GM12878 (cell line): ENCODE measurements at regions not wholly inside any gene's neighbourhood (a gene's known extent, or its start where the extent isn't known, plus 50 kb on each side); places are given as distances from the start of the nearest gene placed in this dataset.

Source experiments
- ATAC-seq: fragments of 200-7000 bp; cut with Tn5 transposase; 3 replicates; pipeline ENCODE4 v1.9.1; 2020; ENCODE audit warnings: mild to moderate bottlenecking, moderate library complexity
- BruUV-seq: library from RNA; stranded (reverse); fragments of 400-500 nt; replicated peaks from 2 replicates; lab custom pipeline; 2021; lab: Mats Ljungman, UMichigan
- CTCF ChIA-PET: fragments of 300-600 bp; sonication (Branson Sonifier 250); formaldehyde crosslinking; extraction: SDS; loops from one replicate; lab custom pipeline; 2021; ENCODE audit warnings: inconsistent platforms; lab: Yijun Ruan, JAX
- POLR2A ChIA-PET: fragments of 350-600 bp; formaldehyde crosslinking; extraction: SDS; loops from one replicate; lab custom pipeline; 2021; ENCODE audit warnings: inconsistent platforms; lab: Charles Lee
- RAD21 ChIA-PET: fragments of 300-600 bp; sonication (Branson Sonifier 250); formaldehyde crosslinking; loops from one replicate; lab custom pipeline; 2023; ENCODE audit warnings: antibody characterized with exemption; ENCODE audit not compliant: unreplicated experiment; lab: Charles Lee
- SMC1A ChIA-PET: fragments of 300-600 bp; sonication (Branson Sonifier 250); formaldehyde crosslinking; loops from one replicate; lab custom pipeline; 2023; ENCODE audit not compliant: unreplicated experiment, uncharacterized antibody; lab: Charles Lee
- DNase-seq: peaks from one replicate; pipeline ENCODE4 v3.0.0-alpha.2; 2011; ENCODE audit warnings: low read depth, low spot score
- FAIRE-seq: peaks from 3 replicates; lab custom pipeline; 2011; peaks lifted over from hg19 to GRCh38; lab: Jason Lieb, UNC
- H2AFZ ChIP-seq: 2 replicates; pipeline ENCODE4 v1.6.0; 2011; ENCODE audit warnings: low read depth, low read length, control low read depth; ENCODE audit not compliant: control insufficient read depth
- H3K27ac ChIP-seq: 2 replicates; pipeline ENCODE4 v1.5.1; 2011; ENCODE audit warnings: control low read depth; ENCODE audit not compliant: control insufficient read depth, insufficient read depth
- H3K27me3 ChIP-seq, 2 experiments: replicated peaks in 1 of 2; 2 replicates each; pipeline versions ENCODE4 v1.6.0 to v1.6.1; 2011; ENCODE audit warnings: low read length in 1 of 2; ENCODE audit not compliant: control insufficient read depth in 2 of 2, insufficient read depth in 2 of 2
- H3K36me3 ChIP-seq, 2 experiments: 2 replicates each; pipeline ENCODE4 v1.5.1; 2011; ENCODE audit warnings: low read length in 1 of 2; ENCODE audit not compliant: control insufficient read depth in 2 of 2, insufficient read depth in 2 of 2
- H3K4me1 ChIP-seq: 2 replicates; pipeline ENCODE4 v1.6.1; 2011; ENCODE audit warnings: mild to moderate bottlenecking, low read length, moderate library complexity, mixed read lengths; ENCODE audit not compliant: control insufficient read depth, insufficient read depth
- H3K4me2 ChIP-seq: 2 replicates; pipeline ENCODE4 v1.6.0; 2011; ENCODE audit warnings: control low read depth; ENCODE audit not compliant: control insufficient read depth, insufficient read depth
- H3K4me3 ChIP-seq: fragments of 200-600 bp; sonication (generic); 2 replicates; pipeline ENCODE4 v1.5.1; 2016
- H3K79me2 ChIP-seq: 2 replicates; pipeline ENCODE4 v1.6.0; 2011; ENCODE audit warnings: low read length; ENCODE audit not compliant: control insufficient read depth, insufficient read depth
- H3K9ac ChIP-seq: 2 replicates; pipeline ENCODE4 v1.8.0; 2011; ENCODE audit warnings: low read length, control low read depth, mixed read lengths; ENCODE audit not compliant: control insufficient read depth, insufficient read depth
- H3K9me3 ChIP-seq: replicated peaks from 3 replicates; pipeline ENCODE4 v1.5.1; 2011; ENCODE audit warnings: mild to moderate bottlenecking, low read length; ENCODE audit not compliant: control insufficient read depth, insufficient read depth
- H4K20me1 ChIP-seq: 2 replicates; pipeline ENCODE4 v1.6.0; 2011; ENCODE audit not compliant: control insufficient read depth, insufficient read depth
- BMI1 ChIP-seq: fragments of 450-650 bp; IDR thresholded peaks from 2 replicates; pipeline ENCODE4 v1.6.1; 2016; ENCODE audit warnings: mild to moderate bottlenecking, moderate library complexity, borderline replicate concordance
- CREM ChIP-seq: IDR thresholded peaks from 2 replicates; pipeline ENCODE4 v1.6.1; 2014; ENCODE audit warnings: antibody characterized with exemption, low read depth
- E4F1 ChIP-seq: fragments of 450-650 bp; IDR thresholded peaks from 2 replicates; pipeline ENCODE4 v1.6.1; 2018; ENCODE audit warnings: borderline replicate concordance, mild to moderate bottlenecking; ENCODE audit not compliant: partially characterized antibody
- FOXM1 ChIP-seq: IDR thresholded peaks from 2 replicates; pipeline ENCODE4 v1.6.1; 2012; ENCODE audit warnings: low read depth, mild to moderate bottlenecking, inconsistent platforms, low read length, moderate library complexity
- NBN ChIP-seq: fragments of 450-650 bp; IDR thresholded peaks from 2 replicates; pipeline ENCODE4 v1.6.1; 2016
- NFYB ChIP-seq: IDR thresholded peaks from 2 replicates; pipeline ENCODE4 v1.6.1; 2011; ENCODE audit warnings: low read depth, mild to moderate bottlenecking, low read length, improper control_type of control experiment, moderate library complexity; ENCODE audit not compliant: insufficient read depth
- RELA ChIP-seq: fragments of 450-650 bp; IDR thresholded peaks from 2 replicates; pipeline ENCODE4 v1.8.0; 2014; ENCODE audit warnings: borderline replicate concordance; ENCODE audit not compliant: partially characterized antibody
- RFX5 ChIP-seq: IDR thresholded peaks from 2 replicates; pipeline ENCODE4 v1.6.1; 2011; ENCODE audit warnings: low read depth, low read length, improper control_type of control experiment
- SPI1 ChIP-seq: IDR thresholded peaks from 2 replicates; pipeline ENCODE4 v1.6.1; 2011; ENCODE audit warnings: low read depth, mild to moderate bottlenecking, low read length, moderate library complexity, borderline replicate concordance; ENCODE audit not compliant: insufficient read depth
- TCF12 ChIP-seq: IDR thresholded peaks from 2 replicates; pipeline ENCODE4 v1.6.1; 2011; ENCODE audit warnings: low read depth, mild to moderate bottlenecking, low read length
- WRNIP1 ChIP-seq: IDR thresholded peaks from 2 replicates; pipeline ENCODE4 v1.6.1; 2011; ENCODE audit warnings: low read depth, low read length, improper control_type of control experiment, borderline replicate concordance
- YBX1 ChIP-seq: fragments of 450-650 bp; IDR thresholded peaks from 2 replicates; pipeline ENCODE4 v1.6.1; 2016; ENCODE audit warnings: antibody characterized with exemption
- WGBS: methylation state at CpG from one replicate; pipeline ENCODE4 v1.1.6; 2016; ENCODE audit warnings: low lambda C conversion rate; ENCODE audit not compliant: insufficient replicate concordance, insufficient coverage; ENCODE audit errors: missing lambda C conversion rate; 5-methylcytosine and 5-hydroxymethylcytosine counted together
- in situ Hi-C: fragments of 300-500 bp; cut with MboI; formaldehyde crosslinking; loops from 9 replicates; pipeline ENCODE4 v1.14.3; 2018; ENCODE audit warnings: mixed read lengths
- intact Hi-C: fragments of 100-400 bp; cut with micrococcal nuclease; formaldehyde crosslinking; loops from one replicate; pipeline ENCODE4 v1.14.2; 2022; ENCODE audit not compliant: unreplicated experiment
- TF ChIP-seq, protein P1 (sequence below): fragments of 450-650 bp; IDR thresholded peaks from 2 replicates; pipeline ENCODE4 v1.6.1; 2016; ENCODE audit warnings: mild to moderate bottlenecking, moderate library complexity, borderline replicate concordance

- no peak for DNase-seq
- ATAC-seq = no peak
- ChIA-PET SMC1A (no interaction called here), CTCF (no interaction called here), POLR2A (no interaction called here), RAD21 (no interaction called here)
- intact Hi-C loops = no loop called here
- no TSS peak for BruUV-seq
- no peak for TF ChIP-seq FOXM1
- TF ChIP-seq WRNIP1 = no peak
- no peak for TF ChIP-seq CREM
- TF ChIP-seq RELA = no peak
- no peak for TF ChIP-seq NFYB
- no peak for TF ChIP-seq NBN
- no peak for TF ChIP-seq YBX1
- TF ChIP-seq SPI1 = no peak
- TF ChIP-seq, protein P1, sequence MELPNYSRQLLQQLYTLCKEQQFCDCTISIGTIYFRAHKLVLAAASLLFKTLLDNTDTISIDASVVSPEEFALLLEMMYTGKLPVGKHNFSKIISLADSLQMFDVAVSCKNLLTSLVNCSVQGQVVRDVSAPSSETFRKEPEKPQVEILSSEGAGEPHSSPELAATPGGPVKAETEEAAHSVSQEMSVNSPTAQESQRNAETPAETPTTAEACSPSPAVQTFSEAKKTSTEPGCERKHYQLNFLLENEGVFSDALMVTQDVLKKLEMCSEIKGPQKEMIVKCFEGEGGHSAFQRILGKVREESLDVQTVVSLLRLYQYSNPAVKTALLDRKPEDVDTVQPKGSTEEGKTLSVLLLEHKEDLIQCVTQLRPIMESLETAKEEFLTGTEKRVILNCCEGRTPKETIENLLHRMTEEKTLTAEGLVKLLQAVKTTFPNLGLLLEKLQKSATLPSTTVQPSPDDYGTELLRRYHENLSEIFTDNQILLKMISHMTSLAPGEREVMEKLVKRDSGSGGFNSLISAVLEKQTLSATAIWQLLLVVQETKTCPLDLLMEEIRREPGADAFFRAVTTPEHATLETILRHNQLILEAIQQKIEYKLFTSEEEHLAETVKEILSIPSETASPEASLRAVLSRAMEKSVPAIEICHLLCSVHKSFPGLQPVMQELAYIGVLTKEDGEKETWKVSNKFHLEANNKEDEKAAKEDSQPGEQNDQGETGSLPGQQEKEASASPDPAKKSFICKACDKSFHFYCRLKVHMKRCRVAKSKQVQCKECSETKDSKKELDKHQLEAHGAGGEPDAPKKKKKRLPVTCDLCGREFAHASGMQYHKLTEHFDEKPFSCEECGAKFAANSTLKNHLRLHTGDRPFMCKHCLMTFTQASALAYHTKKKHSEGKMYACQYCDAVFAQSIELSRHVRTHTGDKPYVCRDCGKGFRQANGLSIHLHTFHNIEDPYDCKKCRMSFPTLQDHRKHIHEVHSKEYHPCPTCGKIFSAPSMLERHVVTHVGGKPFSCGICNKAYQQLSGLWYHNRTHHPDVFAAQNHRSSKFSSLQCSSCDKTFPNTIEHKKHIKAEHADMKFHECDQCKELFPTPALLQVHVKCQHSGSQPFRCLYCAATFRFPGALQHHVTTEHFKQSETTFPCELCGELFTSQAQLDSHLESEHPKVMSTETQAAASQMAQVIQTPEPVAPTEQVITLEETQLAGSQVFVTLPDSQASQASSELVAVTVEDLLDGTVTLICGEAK = no peak
- no peak for TF ChIP-seq TCF12
- TF ChIP-seq RFX5 = no peak
- no peak for TF ChIP-seq BMI1
- TF ChIP-seq E4F1 = no peak
- H3K4me3 ChIP-seq = no peak overlapping the region
- H4K20me1 ChIP-seq = no peaks in the 10 kb centered on the region
- no peak for FAIRE-seq
- H3K9ac ChIP-seq = no peak overlapping the region
- no peaks in the 10 kb centered on the region for H3K36me3 ChIP-seq
- 67% methylated on average over 43 of the region's 50 CpGs for WGBS
- H3K79me2 ChIP-seq = no peaks in the 10 kb centered on the region
- H3K9me3 ChIP-seq = no peaks in the 10 kb centered on the region
- H3K27me3 ChIP-seq = no peaks in the 10 kb centered on the region
- no peaks in the 10 kb centered on the region for H3K4me1 ChIP-seq
- no peak overlapping the region for H3K27ac ChIP-seq
- in situ Hi-C loops = no loop called here
- H3K4me2 ChIP-seq = no peak overlapping the region
- H2AFZ ChIP-seq = no peak overlapping the region
Measured at GRCh38 chr18:78726326-78727056, 253.1 kb upstream of the SALL3 start.
